Motor neuron (in vitro differentiated cells): ENCODE measurements at regions not wholly inside any gene's neighbourhood (a gene's known extent, or its start where the extent isn't known, plus 50 kb on each side); places are given as distances from the start of the nearest gene placed in this dataset.
A peak's percentile ranks its signal among the peaks of the same experiment; 100 is the strongest.

Experiments
- ATAC-seq, 8 experiments: fragments of 200-7000 bp; cut with Tn5 transposase; replicated peaks in 6 of 8; 2 replicates each; pipeline ENCODE4 v1.8.0; 2021; ENCODE audit warnings: mild to moderate bottlenecking in 8 of 8, moderate library complexity in 8 of 8
- H3K27ac ChIP-seq, 2 donors: fragments of 250-450 bp; sonication (Bioruptor Pico); 2 replicates each; pipeline ENCODE4 v1.9.0; 2021; ENCODE audit warnings: antibody characterized with exemption in 2 of 2, mild to moderate bottlenecking in 2 of 2, moderate library complexity in 1 of 2
- H3K4me1 ChIP-seq, 2 donors: fragments of 250-450 bp; sonication (Bioruptor Pico); replicated peaks in 1 of 2; 2 replicates each; pipeline ENCODE4 v1.6.1; 2021; ENCODE audit warnings: antibody characterized with exemption in 2 of 2, mild to moderate bottlenecking in 2 of 2, moderate library complexity in 1 of 2
- H3K4me3 ChIP-seq, 5 donors: fragments of 250-450 bp; sonication (Bioruptor Pico); 2 replicates each; pipeline ENCODE4 v1.9.0; 2021; ENCODE audit warnings: antibody characterized with exemption in 5 of 5, mild to moderate bottlenecking in 5 of 5, moderate library complexity in 4 of 5
- WGBS, 10 experiments: fragments of 450-650 bp; shearing (Covaris generic); methylation state at CpG; one replicate each; pipeline ENCODE4 v1.0.0; 2022; 5-methylcytosine and 5-hydroxymethylcytosine counted together
- in situ Hi-C, 9 experiments: fragments of 400-800 bp; cut with MboI; loops; one replicate each; pipeline ENCODE4 v1.15.0; 2021; ENCODE audit warnings: low sequenced_read_pairs in 9 of 9, low pct_unique_long_range_greater_than_20kb in 2 of 9; ENCODE audit not compliant: unreplicated experiment in 9 of 9

GRCh38 chr18:10009321-10010144 is 95.7 kb downstream of the VAPA start:
- H3K4me1 ChIP-seq = peaks cover 8 to 17% of the 10 kb centered on the region in 2 donors
- in situ Hi-C loops = no loop called here
- ATAC-seq = no peak
- WGBS, 10 experiments = 72 to 100% (median 90%) methylated on average over 2 to 12 of the region's 28 CpGs; no CpG with 5 or more reads in 1 of the 10 experiments
- no peak overlapping the region for H3K4me3 ChIP-seq
- no peak overlapping the region for H3K27ac ChIP-seq

- Histone ChIP-seq H3K27ac (no peak overlapping the region), H3K4me3 (no peak overlapping the region), H3K4me1 (peaks cover 8 to 14% of the 10 kb centered on the region in 2 donors)
- WGBS, 10 experiments = 6 to 100% (median 73%) methylated on average over 1 to 6 of the region's 6 CpGs; no CpG with 5 or more reads in 4 of the 10 experiments
- in situ Hi-C loops = no loop called here
- ATAC-seq = peak in 6 of 8 experiments; percentile 10 to 91 (median 28)
Observed at GRCh38 chr18:10010611-10011015, 96.8 kb downstream of the VAPA start.

GRCh38 chr18:10011061-10011460 is 97.2 kb downstream of the VAPA start:
- ATAC-seq = peak in 1 of 8 experiments; percentile 4
- in situ Hi-C loops = no loop called here
- Histone ChIP-seq H3K27ac (no peak overlapping the region), H3K4me1 (peaks cover 6 to 9% of the 10 kb centered on the region in 2 donors), H3K4me3 (no peak overlapping the region)
- 85 to 100% (median 94%) methylated on average over 1 to 4 of the region's 4 CpGs; no CpG with 5 or more reads in 3 of the 10 experiments for WGBS, 10 experiments

- Histone ChIP-seq H3K4me3 (no peak overlapping the region), H3K4me1 (peaks cover 0 to 2% of the 10 kb centered on the region in 2 donors), H3K27ac (no peak overlapping the region)
- 87 to 100% (median 90%) methylated on average over 2 of the region's 2 CpGs; no CpG with 5 or more reads in 5 of the 10 experiments for WGBS, 10 experiments
- ATAC-seq = no peak
- in situ Hi-C loops = no loop called here
Observed at GRCh38 chr18:10011751-10012150, 97.9 kb downstream of the VAPA start.

- Histone ChIP-seq H3K27ac (no peak overlapping the region), H3K4me3 (no peak overlapping the region), H3K4me1 (no peaks in the 10 kb centered on the region)
- in situ Hi-C loops = no loop called here
- ATAC-seq = no peak
- WGBS, 10 experiments = 88 to 100% (median 96%) methylated on average over 1 to 4 of the region's 4 CpGs; no CpG with 5 or more reads in 6 of the 10 experiments
Observed at GRCh38 chr18:10012526-10012925, 98.7 kb downstream of the VAPA start.

- Histone ChIP-seq H3K27ac (no peak overlapping the region), H3K4me3 (no peak overlapping the region), H3K4me1 (no peaks in the 10 kb centered on the region)
- in situ Hi-C loops = no loop called here
- WGBS, 10 experiments = 77 to 100% (median 88%) methylated on average over 1 to 11 of the region's 17 CpGs
- no peak for ATAC-seq
Observed at GRCh38 chr18:10013621-10014543, 100.1 kb downstream of the VAPA start.

GRCh38 chr18:10015288-10015701 is 101.5 kb downstream of the VAPA start:
- in situ Hi-C loops = no loop called here
- ATAC-seq = peak in 3 of 8 experiments; percentile 4 to 74 (median 50)
- Histone ChIP-seq H3K4me3 (no peak overlapping the region), H3K27ac (no peak overlapping the region), H3K4me1 (no peaks in the 10 kb centered on the region)
- WGBS, 10 experiments = 12 to 95% (median 80%) methylated on average over 1 to 9 of the region's 9 CpGs; no CpG with 5 or more reads in 1 of the 10 experiments

GRCh38 chr18:10015941-10016819 is 102.4 kb downstream of the VAPA start:
- Histone ChIP-seq H3K27ac (no peak overlapping the region), H3K4me1 (no peaks in the 10 kb centered on the region), H3K4me3 (no peak overlapping the region)
- ATAC-seq = peak in 5 of 8 experiments; percentile 43 to 93 (median 58)
- WGBS, 10 experiments = 4 to 100% (median 79%) methylated on average over 1 to 5 of the region's 7 CpGs; no CpG with 5 or more reads in 1 of the 10 experiments
- in situ Hi-C loops = no loop called here

- Histone ChIP-seq H3K27ac (no peak overlapping the region), H3K4me1 (no peaks in the 10 kb centered on the region), H3K4me3 (no peak overlapping the region)
- in situ Hi-C loops = no loop called here
- ATAC-seq = no peak
- 78 to 100% (median 100%) methylated on average over 1 of the region's 2 CpGs; no CpG with 5 or more reads in 4 of the 10 experiments for WGBS, 10 experiments
Observed at GRCh38 chr18:10017043-10017442, 103.2 kb downstream of the VAPA start.

- no peak overlapping the region for H3K27ac ChIP-seq
- in situ Hi-C loops = no loop called here
- no peaks in the 10 kb centered on the region for H3K4me1 ChIP-seq
- H3K4me3 ChIP-seq = no peak overlapping the region
- 78 to 93% methylated on average over 3 of the region's 5 CpGs; no CpG with 5 or more reads in 8 of the 10 experiments for WGBS, 10 experiments
- ATAC-seq = no peak
Observed at GRCh38 chr18:10018289-10018688, 104.5 kb downstream of the VAPA start.

GRCh38 chr18:10020171-10020570 is 106.4 kb downstream of the VAPA start:
- Histone ChIP-seq H3K27ac (no peak overlapping the region), H3K4me3 (no peak overlapping the region), H3K4me1 (no peaks in the 10 kb centered on the region)
- WGBS, 10 experiments = 18 to 96% (median 73%) methylated on average over 2 to 6 of the region's 6 CpGs; no CpG with 5 or more reads in 1 of the 10 experiments
- in situ Hi-C loops = no loop called here
- peak in 3 of 8 experiments; percentile 43 to 90 (median 74) for ATAC-seq

GRCh38 chr18:10022365-10022764 is 108.5 kb downstream of the VAPA start:
- no peaks in the 10 kb centered on the region for H3K4me1 ChIP-seq
- 80 to 100% (median 100%) methylated on average over 1 to 4 of the region's 4 CpGs; no CpG with 5 or more reads in 3 of the 10 experiments for WGBS, 10 experiments
- ATAC-seq = no peak
- H3K27ac ChIP-seq = no peak overlapping the region
- in situ Hi-C loops = no loop called here
- no peak overlapping the region for H3K4me3 ChIP-seq
